Activated naive CD4-positive, alpha-beta T cell treated with anti-CD3 and anti-CD28 coated beads, Interleukin-2, amount 10 ng/mL, durations not matched to agents 7 days and 5 days (primary cell): ENCODE measurements at regions not wholly inside any gene's neighbourhood (a gene's known extent, or its start where the extent isn't known, plus 50 kb on each side); places are given as distances from the start of the nearest gene placed in this dataset.

ENCODE experiments used
- CTCF ChIA-PET: fragments of 350-600 bp; sonication (Branson Sonifier 250); formaldehyde crosslinking; loops from one replicate; lab custom pipeline; 2021; ENCODE audit warnings: antibody characterized with exemption; lab: Charles Lee
- DNase-seq: peaks from one replicate; pipeline ENCODE4 v3.0.0-alpha.2; 2020
- H3K27ac Mint-ChIP-seq: one replicate; pipeline ENCODE4 v1.8.0; 2021; ENCODE audit warnings: mild to moderate bottlenecking, moderate library complexity, mixed read lengths
- H3K27me3 Mint-ChIP-seq: one replicate; pipeline ENCODE4 v1.8.0; 2021; ENCODE audit warnings: mild to moderate bottlenecking, mixed read lengths
- H3K36me3 Mint-ChIP-seq: one replicate; pipeline ENCODE4 v1.8.0; 2021; ENCODE audit warnings: mixed read lengths
- H3K4me1 Mint-ChIP-seq: one replicate; pipeline ENCODE4 v1.8.0; 2021; ENCODE audit warnings: mixed read lengths
- H3K4me3 Mint-ChIP-seq: one replicate; pipeline ENCODE4 v1.8.0; 2021; ENCODE audit warnings: mild to moderate bottlenecking, moderate library complexity, mixed read lengths
- H3K9me3 Mint-ChIP-seq: one replicate; pipeline ENCODE4 v1.8.0; 2021; ENCODE audit warnings: mixed read lengths

GRCh38 chr22:27259433-27259832 lies 542.1 kb downstream of the MN1 start:
- Mint-ChIP-seq H3K27me3 (no peaks in the 10 kb centered on the region), H3K27ac (no peak overlapping the region)
- CTCF ChIA-PET: no interaction called here

GRCh38 chr22:27260087-27260698 lies 541.4 kb downstream of the MN1 start:
- H3K9me3 Mint-ChIP-seq: peaks cover 6% of the 10 kb centered on the region
- H3K4me3 Mint-ChIP-seq: no peak overlapping the region
- H3K27ac Mint-ChIP-seq: no peak overlapping the region
- H3K27me3 Mint-ChIP-seq: no peaks in the 10 kb centered on the region
- no peaks in the 10 kb centered on the region for H3K4me1 Mint-ChIP-seq
- CTCF ChIA-PET: no interaction called here
- H3K36me3 Mint-ChIP-seq: no peaks in the 10 kb centered on the region
- no peak for DNase-seq

More at GRCh38 chr22:27259433-27259832, 542.1 kb downstream of the MN1 start:
- Mint-ChIP-seq H3K36me3 (no peaks in the 10 kb centered on the region), H3K4me3 (no peak overlapping the region), H3K9me3 (peaks cover 10% of the 10 kb centered on the region), H3K4me1 (no peaks in the 10 kb centered on the region)
- no peak for DNase-seq

GRCh38 chr22:27262361-27262760 lies 539.2 kb downstream of the MN1 start:
- CTCF ChIA-PET: no interaction called here
- no peaks in the 10 kb centered on the region for H3K4me1 Mint-ChIP-seq
- DNase-seq: no peak
- H3K36me3 Mint-ChIP-seq: no peaks in the 10 kb centered on the region
- no peaks in the 10 kb centered on the region for H3K9me3 Mint-ChIP-seq
- no peaks in the 10 kb centered on the region for H3K27me3 Mint-ChIP-seq
- no peak overlapping the region for H3K4me3 Mint-ChIP-seq
- H3K27ac Mint-ChIP-seq: no peak overlapping the region

- Mint-ChIP-seq H3K4me3 (no peak overlapping the region), H3K4me1 (no peaks in the 10 kb centered on the region), H3K36me3 (no peaks in the 10 kb centered on the region), H3K9me3 (no peaks in the 10 kb centered on the region), H3K27me3 (no peaks in the 10 kb centered on the region), H3K27ac (no peak overlapping the region)
- CTCF ChIA-PET: no interaction called here
- DNase-seq: no peak
These were observed 537.4 kb downstream of the MN1 start for GRCh38 chr22:27264184-27264583.

- H3K27me3 Mint-ChIP-seq: no peaks in the 10 kb centered on the region
- H3K4me1 Mint-ChIP-seq: no peaks in the 10 kb centered on the region
- H3K36me3 Mint-ChIP-seq: no peaks in the 10 kb centered on the region
- DNase-seq: no peak
- no peaks in the 10 kb centered on the region for H3K9me3 Mint-ChIP-seq
- no peak overlapping the region for H3K4me3 Mint-ChIP-seq
- CTCF ChIA-PET: no interaction called here
- no peak overlapping the region for H3K27ac Mint-ChIP-seq
These were observed 534.4 kb downstream of the MN1 start for GRCh38 chr22:27267145-27267544.

- H3K4me1 Mint-ChIP-seq: no peaks in the 10 kb centered on the region
- no peak overlapping the region for H3K27ac Mint-ChIP-seq
- no peaks in the 10 kb centered on the region for H3K27me3 Mint-ChIP-seq
- CTCF ChIA-PET: no interaction called here
- H3K36me3 Mint-ChIP-seq: no peaks in the 10 kb centered on the region
- no peak for DNase-seq
- no peak overlapping the region for H3K4me3 Mint-ChIP-seq
- H3K9me3 Mint-ChIP-seq: no peaks in the 10 kb centered on the region
These were observed 531.6 kb downstream of the MN1 start for GRCh38 chr22:27269751-27270543.

GRCh38 chr22:27270818-27271510 lies 530.6 kb downstream of the MN1 start:
- no peaks in the 10 kb centered on the region for H3K4me1 Mint-ChIP-seq
- H3K36me3 Mint-ChIP-seq: no peaks in the 10 kb centered on the region
- H3K27ac Mint-ChIP-seq: no peak overlapping the region
- H3K4me3 Mint-ChIP-seq: no peak overlapping the region
- H3K27me3 Mint-ChIP-seq: no peaks in the 10 kb centered on the region
- DNase-seq: no peak
- H3K9me3 Mint-ChIP-seq: no peaks in the 10 kb centered on the region
- CTCF ChIA-PET: no interaction called here

GRCh38 chr22:27273436-27273835 lies 528.1 kb downstream of the MN1 start:
- Mint-ChIP-seq H3K9me3 (no peaks in the 10 kb centered on the region), H3K27me3 (no peaks in the 10 kb centered on the region), H3K27ac (no peak overlapping the region), H3K4me3 (no peak overlapping the region), H3K36me3 (no peaks in the 10 kb centered on the region), H3K4me1 (no peaks in the 10 kb centered on the region)
- CTCF ChIA-PET: no interaction called here
- DNase-seq: no peak

- no peaks in the 10 kb centered on the region for H3K4me1 Mint-ChIP-seq
- H3K9me3 Mint-ChIP-seq: no peaks in the 10 kb centered on the region
- H3K27ac Mint-ChIP-seq: no peak overlapping the region
- no peak for DNase-seq
- CTCF ChIA-PET: no interaction called here
- no peak overlapping the region for H3K4me3 Mint-ChIP-seq
- H3K27me3 Mint-ChIP-seq: no peaks in the 10 kb centered on the region
- H3K36me3 Mint-ChIP-seq: no peaks in the 10 kb centered on the region
These were observed 527.7 kb downstream of the MN1 start for GRCh38 chr22:27273853-27274252.

GRCh38 chr22:27274770-27275449 lies 526.6 kb downstream of the MN1 start:
- DNase-seq: no peak
- no peaks in the 10 kb centered on the region for H3K36me3 Mint-ChIP-seq
- CTCF ChIA-PET: no interaction called here
- H3K4me1 Mint-ChIP-seq: no peaks in the 10 kb centered on the region
- H3K4me3 Mint-ChIP-seq: no peak overlapping the region
- H3K27ac Mint-ChIP-seq: no peak overlapping the region
- H3K27me3 Mint-ChIP-seq: no peaks in the 10 kb centered on the region
- H3K9me3 Mint-ChIP-seq: no peaks in the 10 kb centered on the region

GRCh38 chr22:27278946-27279345 lies 522.6 kb downstream of the MN1 start:
- CTCF ChIA-PET: no interaction called here
- no peak for DNase-seq
- Mint-ChIP-seq H3K27ac (no peak overlapping the region), H3K27me3 (no peaks in the 10 kb centered on the region), H3K4me1 (no peaks in the 10 kb centered on the region), H3K9me3 (peaks cover 10% of the 10 kb centered on the region), H3K4me3 (no peak overlapping the region), H3K36me3 (no peaks in the 10 kb centered on the region)

- H3K36me3 Mint-ChIP-seq: no peaks in the 10 kb centered on the region
- no peak overlapping the region for H3K4me3 Mint-ChIP-seq
- no peaks in the 10 kb centered on the region for H3K4me1 Mint-ChIP-seq
- peaks cover 13% of the 10 kb centered on the region for H3K9me3 Mint-ChIP-seq
- H3K27ac Mint-ChIP-seq: no peak overlapping the region
- CTCF ChIA-PET: no interaction called here
- no peaks in the 10 kb centered on the region for H3K27me3 Mint-ChIP-seq
- DNase-seq: no peak
These were observed 518.3 kb downstream of the MN1 start for GRCh38 chr22:27283240-27283639.

GRCh38 chr22:27283714-27284113 lies 517.8 kb downstream of the MN1 start:
- DNase-seq: no peak
- H3K4me3 Mint-ChIP-seq: no peak overlapping the region
- no peaks in the 10 kb centered on the region for H3K4me1 Mint-ChIP-seq
- CTCF ChIA-PET: no interaction called here
- no peaks in the 10 kb centered on the region for H3K36me3 Mint-ChIP-seq
- no peaks in the 10 kb centered on the region for H3K27me3 Mint-ChIP-seq
- no peak overlapping the region for H3K27ac Mint-ChIP-seq
- peaks cover 13% of the 10 kb centered on the region for H3K9me3 Mint-ChIP-seq

GRCh38 chr22:27284324-27284723 lies 517.2 kb downstream of the MN1 start:
- CTCF ChIA-PET: no interaction called here
- no peak overlapping the region for H3K27ac Mint-ChIP-seq
- H3K27me3 Mint-ChIP-seq: no peaks in the 10 kb centered on the region
- no peaks in the 10 kb centered on the region for H3K36me3 Mint-ChIP-seq
- DNase-seq: no peak
- H3K4me3 Mint-ChIP-seq: no peak overlapping the region
- no peaks in the 10 kb centered on the region for H3K4me1 Mint-ChIP-seq
- peaks cover 13% of the 10 kb centered on the region for H3K9me3 Mint-ChIP-seq
